SK-N-MC (cell line): ENCODE measurements at regions not wholly inside any gene's neighbourhood (a gene's known extent, or its start where the extent isn't known, plus 50 kb on each side); places are given as distances from the start of the nearest gene placed in this dataset.

Experiments
- EZH2 ChIP-seq: fragments of 200-600 bp; sonication (generic); IDR thresholded peaks from one replicate; pipeline ENCODE4 v1.6.1; 2017; ENCODE audit warnings: antibody characterized with exemption
- FOXP2 ChIP-seq: optimal IDR thresholded peaks from 2 replicates; pipeline ENCODE3; 2011; ENCODE audit warnings: mild to moderate bottlenecking, moderate library complexity; ENCODE audit not compliant: insufficient read depth; ENCODE audit errors: extremely low read length, control extremely low read depth
- POLR2AphosphoS5 ChIP-seq: IDR thresholded peaks from 2 replicates; pipeline ENCODE4 v1.6.1; 2012; ENCODE audit warnings: mild to moderate bottlenecking, low read depth, low read length, borderline replicate concordance

DNA sequence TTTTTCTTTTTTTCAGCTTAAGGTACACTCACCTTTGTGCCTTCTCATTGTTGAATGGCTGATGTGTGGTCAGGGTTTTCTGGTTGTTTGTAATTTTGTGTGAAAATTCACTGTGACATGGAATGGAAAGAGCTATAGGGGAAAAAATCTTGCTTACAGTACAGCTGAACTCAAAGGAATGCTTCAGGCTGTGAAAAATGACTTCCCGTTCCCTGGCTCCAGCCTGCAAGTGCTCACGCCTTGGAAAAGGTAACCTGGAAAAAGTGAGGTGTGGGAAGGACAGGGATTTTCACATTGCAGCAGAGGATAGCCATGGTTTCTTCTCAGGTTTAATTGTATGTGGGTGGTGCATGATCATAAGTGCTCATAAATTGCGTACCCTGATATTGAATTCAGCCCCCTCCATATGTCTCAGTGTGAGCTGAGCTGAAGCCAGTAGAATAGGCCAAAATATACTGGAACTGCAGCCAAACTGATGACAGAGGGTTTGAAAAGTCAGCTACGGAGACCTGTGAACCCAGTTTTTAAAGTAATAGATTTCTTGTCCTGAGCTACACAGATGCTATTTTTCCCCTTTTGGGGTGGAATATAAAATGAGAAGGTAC, 228.7 kb upstream of the RASGRP1 start:
- no peak for TF ChIP-seq EZH2
- TF ChIP-seq POLR2AphosphoS5: no peak
- TF ChIP-seq FOXP2: no peak
